ENCODE measurements at regions not wholly inside any gene's neighbourhood (a gene's known extent, or its start where the extent isn't known, plus 50 kb on each side); places are given as distances from the start of the nearest gene placed in this dataset.

DNA sequence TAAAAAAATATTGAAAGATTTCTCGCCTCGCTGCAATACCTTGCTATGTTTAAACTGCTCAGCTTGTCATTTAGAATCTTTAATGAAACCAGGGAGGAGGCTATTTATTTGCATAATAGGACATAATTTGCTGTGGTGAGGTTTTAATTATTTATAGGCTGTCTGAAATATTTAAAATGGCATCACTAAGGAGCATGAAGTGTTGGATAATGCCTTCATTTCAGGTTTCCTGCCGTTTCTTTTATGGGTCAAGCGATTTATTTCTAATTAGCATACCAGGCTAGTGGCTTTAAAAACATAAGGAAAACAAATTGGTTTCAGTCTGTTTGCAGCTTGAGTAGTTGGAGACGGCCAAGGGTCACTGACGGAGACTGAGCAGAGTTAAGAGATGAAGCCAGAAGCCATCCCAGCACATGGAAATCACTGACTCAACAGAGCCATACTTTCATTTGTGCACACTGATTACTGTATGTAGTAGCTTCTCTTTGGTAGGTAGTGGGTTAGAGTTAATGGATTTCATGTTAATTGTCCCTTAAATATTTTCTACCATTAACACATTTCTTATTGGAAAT lies 1962.4 kb upstream of the TENM3 start:
- H3K36me3 Mint-ChIP-seq (ENCODE audit: low read depth, unreplicated experiment) = no peaks in the 10 kb centered on the region
- no peak overlapping the region for H3K4me3 Mint-ChIP-seq (ENCODE audit: unreplicated experiment)
- peaks cover 1% of the 10 kb centered on the region for H3K27me3 Mint-ChIP-seq (ENCODE audit: unreplicated experiment)
- no peak overlapping the region for H3K27ac Mint-ChIP-seq (ENCODE audit: unreplicated experiment)
- H3K9me3 Mint-ChIP-seq (ENCODE audit: unreplicated experiment) = no peaks in the 10 kb centered on the region
- DNase-seq (ENCODE audit: low spot score) = no peak
- TF ChIP-seq, protein P1, sequence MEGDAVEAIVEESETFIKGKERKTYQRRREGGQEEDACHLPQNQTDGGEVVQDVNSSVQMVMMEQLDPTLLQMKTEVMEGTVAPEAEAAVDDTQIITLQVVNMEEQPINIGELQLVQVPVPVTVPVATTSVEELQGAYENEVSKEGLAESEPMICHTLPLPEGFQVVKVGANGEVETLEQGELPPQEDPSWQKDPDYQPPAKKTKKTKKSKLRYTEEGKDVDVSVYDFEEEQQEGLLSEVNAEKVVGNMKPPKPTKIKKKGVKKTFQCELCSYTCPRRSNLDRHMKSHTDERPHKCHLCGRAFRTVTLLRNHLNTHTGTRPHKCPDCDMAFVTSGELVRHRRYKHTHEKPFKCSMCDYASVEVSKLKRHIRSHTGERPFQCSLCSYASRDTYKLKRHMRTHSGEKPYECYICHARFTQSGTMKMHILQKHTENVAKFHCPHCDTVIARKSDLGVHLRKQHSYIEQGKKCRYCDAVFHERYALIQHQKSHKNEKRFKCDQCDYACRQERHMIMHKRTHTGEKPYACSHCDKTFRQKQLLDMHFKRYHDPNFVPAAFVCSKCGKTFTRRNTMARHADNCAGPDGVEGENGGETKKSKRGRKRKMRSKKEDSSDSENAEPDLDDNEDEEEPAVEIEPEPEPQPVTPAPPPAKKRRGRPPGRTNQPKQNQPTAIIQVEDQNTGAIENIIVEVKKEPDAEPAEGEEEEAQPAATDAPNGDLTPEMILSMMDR (IDR thresholded peaks at IDR 0.05; ENCODE audit: unreplicated experiment) = no peak
- peaks cover 1% of the 10 kb centered on the region for H3K4me1 Mint-ChIP-seq (ENCODE audit: unreplicated experiment)

DNA sequence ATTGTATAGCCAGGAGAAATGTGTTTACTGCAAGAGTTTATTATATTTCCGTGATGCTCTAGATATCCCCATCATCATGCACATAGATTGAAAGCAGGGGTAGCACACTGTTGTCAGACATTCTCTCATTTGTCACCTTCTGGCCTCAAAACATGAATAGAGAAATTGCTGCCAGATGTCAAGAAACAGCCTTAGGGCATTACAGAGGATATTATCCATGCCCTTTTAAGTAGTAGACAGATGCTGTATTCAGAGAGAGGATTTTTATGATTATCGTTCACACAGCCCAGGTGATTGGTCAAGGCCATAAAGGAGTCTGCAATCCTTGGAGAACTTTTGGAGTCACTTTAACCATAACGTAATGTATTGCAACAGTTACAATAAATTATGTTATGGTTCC lies 1961.5 kb upstream of the TENM3 start:
- Mint-ChIP-seq H3K27ac (ENCODE audit: unreplicated experiment) (no peak overlapping the region), H3K27me3 (ENCODE audit: unreplicated experiment) (no peaks in the 10 kb centered on the region), H3K36me3 (ENCODE audit: low read depth, unreplicated experiment) (no peaks in the 10 kb centered on the region), H3K9me3 (ENCODE audit: unreplicated experiment) (no peaks in the 10 kb centered on the region), H3K4me3 (ENCODE audit: unreplicated experiment) (no peak overlapping the region), H3K4me1 (ENCODE audit: unreplicated experiment) (peaks cover 6% of the 10 kb centered on the region)
- no peak for DNase-seq (ENCODE audit: low spot score)
- TF ChIP-seq, protein P1 (IDR thresholded peaks at IDR 0.05; ENCODE audit: unreplicated experiment) = no peak

DNA sequence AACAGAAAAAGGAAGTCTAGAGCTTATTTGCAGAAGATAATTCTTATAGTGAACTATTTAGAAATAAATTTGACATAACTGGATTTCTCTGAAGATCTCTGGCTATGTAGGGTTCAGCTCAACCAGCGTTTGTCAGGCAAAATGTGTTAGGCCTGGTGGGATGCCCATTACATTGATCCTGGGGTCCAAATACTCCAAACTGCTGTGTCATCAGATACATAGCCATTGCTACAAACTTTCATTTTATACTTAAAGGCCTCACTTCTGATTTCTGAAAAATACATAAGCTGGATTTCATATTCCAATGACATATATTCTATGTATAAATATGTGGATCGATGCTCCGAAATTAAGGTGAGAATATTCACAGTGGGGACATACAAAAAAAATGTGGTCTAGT lies 1958.9 kb upstream of the TENM3 start:
- DNase-seq (ENCODE audit: low spot score) = no peak
- Mint-ChIP-seq H3K27ac (ENCODE audit: unreplicated experiment) (no peak overlapping the region), H3K4me1 (ENCODE audit: unreplicated experiment) (peaks cover 12% of the 10 kb centered on the region), H3K27me3 (ENCODE audit: unreplicated experiment) (no peaks in the 10 kb centered on the region), H3K4me3 (ENCODE audit: unreplicated experiment) (no peak overlapping the region), H3K9me3 (ENCODE audit: unreplicated experiment) (no peaks in the 10 kb centered on the region), H3K36me3 (ENCODE audit: low read depth, unreplicated experiment) (no peaks in the 10 kb centered on the region)
- TF ChIP-seq, protein P1 (IDR thresholded peaks at IDR 0.05; ENCODE audit: unreplicated experiment) = no peak

DNA sequence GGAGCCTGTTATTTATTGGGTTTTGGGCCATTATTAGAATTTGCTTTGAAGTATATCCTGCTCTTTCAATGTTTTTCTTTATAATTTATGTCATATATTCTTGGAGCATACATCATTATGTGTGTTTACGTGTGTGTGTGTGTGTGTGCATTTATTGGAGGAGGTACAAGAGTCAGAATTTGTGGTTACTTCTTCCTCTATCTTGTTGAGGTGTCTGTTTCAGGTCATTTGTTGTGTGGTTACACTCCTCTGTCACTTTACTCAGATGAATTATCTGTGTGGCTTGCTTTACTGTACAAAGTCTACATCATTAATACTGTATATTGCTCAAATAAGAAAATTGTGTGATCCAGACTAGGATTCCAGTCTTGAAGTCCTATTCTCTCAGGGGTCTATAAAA lies 1957.4 kb upstream of the TENM3 start:
- Mint-ChIP-seq H3K9me3 (ENCODE audit: unreplicated experiment) (no peaks in the 10 kb centered on the region), H3K27ac (ENCODE audit: unreplicated experiment) (no peak overlapping the region), H3K36me3 (ENCODE audit: low read depth, unreplicated experiment) (peaks cover 3% of the 10 kb centered on the region), H3K27me3 (ENCODE audit: unreplicated experiment) (no peaks in the 10 kb centered on the region), H3K4me3 (ENCODE audit: unreplicated experiment) (no peak overlapping the region), H3K4me1 (ENCODE audit: unreplicated experiment) (peaks cover 14% of the 10 kb centered on the region)
- TF ChIP-seq, protein P1 (IDR thresholded peaks at IDR 0.05; ENCODE audit: unreplicated experiment) = no peak
- DNase-seq (ENCODE audit: low spot score) = no peak

DNA sequence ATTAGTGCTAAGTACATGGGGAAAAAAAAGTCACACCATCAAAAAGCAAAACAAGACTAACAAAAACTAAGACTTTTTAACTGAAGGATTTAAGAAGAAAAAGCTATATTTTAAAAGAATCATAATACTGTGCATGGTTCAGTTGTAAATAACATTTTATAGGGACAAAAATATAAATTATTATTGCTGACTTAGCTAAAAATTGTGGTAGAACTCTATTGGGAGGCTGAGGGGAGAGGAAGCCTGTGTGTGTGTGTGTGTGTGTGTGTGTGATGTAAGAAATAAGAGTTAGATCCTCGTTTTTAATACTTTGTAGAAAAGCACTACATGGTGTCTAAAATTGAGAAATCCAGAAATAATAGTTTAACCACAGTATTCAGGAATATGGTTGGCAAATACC lies 1950.9 kb upstream of the TENM3 start:
- Mint-ChIP-seq H3K4me1 (ENCODE audit: unreplicated experiment) (peaks cover 26% of the 10 kb centered on the region), H3K9me3 (ENCODE audit: unreplicated experiment) (no peaks in the 10 kb centered on the region), H3K36me3 (ENCODE audit: low read depth, unreplicated experiment) (peaks cover 3% of the 10 kb centered on the region), H3K4me3 (ENCODE audit: unreplicated experiment) (no peak overlapping the region), H3K27me3 (ENCODE audit: unreplicated experiment) (no peaks in the 10 kb centered on the region), H3K27ac (ENCODE audit: unreplicated experiment) (peak overlapping the region; percentile 96)
- DNase-seq (ENCODE audit: low spot score) = no peak
- TF ChIP-seq, protein P1 (IDR thresholded peaks at IDR 0.05; ENCODE audit: unreplicated experiment) = no peak

Data from endothelial cell (in vitro differentiated cells).